ENCODE measurements at regions not wholly inside any gene's neighbourhood (a gene's known extent, or its start where the extent isn't known, plus 50 kb on each side); places are given as distances from the start of the nearest gene placed in this dataset.

DNA sequence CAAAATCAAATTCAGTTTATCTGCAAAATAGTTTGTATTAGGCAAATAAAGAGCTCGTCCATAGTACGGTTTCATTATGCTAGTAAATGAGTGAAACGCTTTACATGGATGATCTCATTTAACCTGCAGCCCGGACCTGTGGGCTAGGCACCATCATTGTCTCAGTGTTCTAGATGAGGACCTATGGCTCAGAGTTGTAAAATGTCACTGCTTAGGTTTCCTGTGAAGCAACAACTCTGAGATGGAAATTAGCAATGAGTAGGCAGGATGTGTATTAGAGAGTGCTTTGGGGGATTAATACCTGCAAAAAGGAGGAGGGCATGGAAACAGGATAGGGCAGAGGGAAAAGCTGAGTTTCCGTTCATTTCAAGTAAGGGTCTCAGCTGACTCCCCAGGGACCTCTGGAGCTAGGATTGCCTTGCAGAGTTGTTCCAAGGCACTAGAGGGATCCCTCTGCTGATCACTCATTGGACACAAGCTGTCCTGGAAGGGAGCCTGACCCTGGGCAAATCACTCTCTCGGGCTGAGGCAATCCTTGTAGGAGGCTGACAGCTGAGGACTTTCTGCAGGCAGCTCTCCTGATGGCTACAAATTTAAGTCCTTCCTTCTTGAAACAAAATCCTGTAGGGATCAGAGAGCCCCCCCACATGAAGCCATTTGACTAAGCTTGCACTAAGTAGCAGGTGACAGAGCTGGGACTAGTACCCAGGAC lies 58.8 kb upstream of the SIX2 start:
- ATAC-seq = no peak
- DNase-seq = no peak
- Mint-ChIP-seq H3K4me3 (no peak overlapping the region), H3K4me1 (ENCODE audit: low read depth) (no peaks in the 10 kb centered on the region), H3K27me3 (peaks cover 13% of the 10 kb centered on the region), H3K36me3 (ENCODE audit: low read depth) (no peaks in the 10 kb centered on the region), H3K9me3 (no peaks in the 10 kb centered on the region), H3K27ac (no peak overlapping the region)
- intact Hi-C loops (cut with micrococcal nuclease) = no loop called here
- TF ChIP-seq, protein P1, sequence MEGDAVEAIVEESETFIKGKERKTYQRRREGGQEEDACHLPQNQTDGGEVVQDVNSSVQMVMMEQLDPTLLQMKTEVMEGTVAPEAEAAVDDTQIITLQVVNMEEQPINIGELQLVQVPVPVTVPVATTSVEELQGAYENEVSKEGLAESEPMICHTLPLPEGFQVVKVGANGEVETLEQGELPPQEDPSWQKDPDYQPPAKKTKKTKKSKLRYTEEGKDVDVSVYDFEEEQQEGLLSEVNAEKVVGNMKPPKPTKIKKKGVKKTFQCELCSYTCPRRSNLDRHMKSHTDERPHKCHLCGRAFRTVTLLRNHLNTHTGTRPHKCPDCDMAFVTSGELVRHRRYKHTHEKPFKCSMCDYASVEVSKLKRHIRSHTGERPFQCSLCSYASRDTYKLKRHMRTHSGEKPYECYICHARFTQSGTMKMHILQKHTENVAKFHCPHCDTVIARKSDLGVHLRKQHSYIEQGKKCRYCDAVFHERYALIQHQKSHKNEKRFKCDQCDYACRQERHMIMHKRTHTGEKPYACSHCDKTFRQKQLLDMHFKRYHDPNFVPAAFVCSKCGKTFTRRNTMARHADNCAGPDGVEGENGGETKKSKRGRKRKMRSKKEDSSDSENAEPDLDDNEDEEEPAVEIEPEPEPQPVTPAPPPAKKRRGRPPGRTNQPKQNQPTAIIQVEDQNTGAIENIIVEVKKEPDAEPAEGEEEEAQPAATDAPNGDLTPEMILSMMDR (IDR thresholded peaks at IDR 0.05) = no peak
- ChIA-PET CTCF (interaction anchor here (0.7 kb wide), 1 partner anchor 426 kb away, joined by 3 read pairs; no protein-coding TSS in a partner anchor), POLR2A (no interaction called here)
